Hepatocyte (in vitro differentiated cells): ENCODE measurements at regions not wholly inside any gene's neighbourhood (a gene's known extent, or its start where the extent isn't known, plus 50 kb on each side); places are given as distances from the start of the nearest gene placed in this dataset.

Experiments
- DNase-seq: peaks from one replicate; pipeline ENCODE4 v3.0.0-alpha.2; 2016; ENCODE audit warnings: low spot score
- H2AFZ ChIP-seq: fragments of 200-600 bp; sonication (generic); 2 replicates; pipeline ENCODE4 v1.6.0; 2016; ENCODE audit warnings: antibody characterized with exemption, mild to moderate bottlenecking
- H3K27ac ChIP-seq: fragments of 200-600 bp; sonication (generic); 2 replicates; pipeline ENCODE4 v1.5.1; 2016; ENCODE audit warnings: mild to moderate bottlenecking
- H3K27me3 ChIP-seq: fragments of 200-600 bp; sonication (generic); 2 replicates; pipeline ENCODE4 v1.6.1; 2016
- H3K36me3 ChIP-seq: fragments of 200-600 bp; sonication (generic); replicated peaks from 2 replicates; pipeline ENCODE4 v1.5.1; 2016; ENCODE audit warnings: low read depth; ENCODE audit not compliant: insufficient read depth
- H3K4me1 ChIP-seq: fragments of 200-600 bp; sonication (generic); 2 replicates; pipeline ENCODE4 v1.5.1; 2016; ENCODE audit warnings: mild to moderate bottlenecking, moderate library complexity; ENCODE audit not compliant: insufficient read depth
- H3K4me2 ChIP-seq: fragments of 200-600 bp; sonication (generic); 2 replicates; pipeline ENCODE4 v1.6.0; 2016
- H3K4me3 ChIP-seq: fragments of 200-600 bp; sonication (generic); 2 replicates; pipeline ENCODE4 v1.5.1; 2016; ENCODE audit warnings: mild to moderate bottlenecking
- H3K79me2 ChIP-seq: fragments of 200-600 bp; sonication (generic); 2 replicates; pipeline ENCODE4 v1.6.0; 2017; ENCODE audit warnings: mild to moderate bottlenecking
- H3K9me2 ChIP-seq: fragments of 200-600 bp; sonication (generic); replicated peaks from 2 replicates; pipeline ENCODE4 v1.6.0; 2017; ENCODE audit warnings: mild to moderate bottlenecking; ENCODE audit not compliant: insufficient read depth
- H3K9me3 ChIP-seq: fragments of 200-600 bp; sonication (generic); 2 replicates; pipeline ENCODE4 v1.5.1; 2016; ENCODE audit warnings: low read depth, mild to moderate bottlenecking
- H4K20me1 ChIP-seq: fragments of 200-600 bp; sonication (generic); 2 replicates; pipeline ENCODE4 v1.6.0; 2016; ENCODE audit warnings: mild to moderate bottlenecking; ENCODE audit not compliant: insufficient read depth, poor library complexity, severe bottlenecking
- CTCF ChIP-seq: fragments of 200-600 bp; sonication (generic); IDR thresholded peaks from 2 replicates; pipeline ENCODE4 v1.5.1; 2016; ENCODE audit warnings: antibody characterized with exemption, mild to moderate bottlenecking; ENCODE audit not compliant: poor library complexity
- EZH2 ChIP-seq: fragments of 200-600 bp; sonication (generic); IDR thresholded peaks from 2 replicates; pipeline ENCODE4 v1.6.1; 2016; ENCODE audit warnings: antibody characterized with exemption, mild to moderate bottlenecking, borderline replicate concordance
- EZH2phosphoT487 ChIP-seq: fragments of 200-600 bp; sonication (generic); IDR thresholded peaks from one replicate; pipeline ENCODE4 v1.6.1; 2018; ENCODE audit warnings: antibody characterized with exemption, mild to moderate bottlenecking, low read depth, moderate library complexity; ENCODE audit not compliant: unreplicated experiment, severe bottlenecking
- WGBS: methylation state at CpG from one replicate; pipeline ENCODE4 v1.1.6; 2016; ENCODE audit warnings: low lambda C conversion rate; ENCODE audit errors: missing lambda C conversion rate; 5-methylcytosine and 5-hydroxymethylcytosine counted together

- H2AFZ ChIP-seq: no peak overlapping the region
- no peak for TF ChIP-seq EZH2
- TF ChIP-seq CTCF: no peak
- TF ChIP-seq EZH2phosphoT487: no peak
Observed at GRCh38 chr12:82209533-82209932, 148.7 kb downstream of the CCDC59 start.

GRCh38 chr12:82207556-82207955 lies 150.6 kb downstream of the CCDC59 start:
- no peaks in the 10 kb centered on the region for H3K27me3 ChIP-seq
- H2AFZ ChIP-seq: no peak overlapping the region
- H3K4me3 ChIP-seq: no peak overlapping the region
- H4K20me1 ChIP-seq: no peaks in the 10 kb centered on the region
- H3K79me2 ChIP-seq: no peaks in the 10 kb centered on the region
- H3K4me1 ChIP-seq: no peaks in the 10 kb centered on the region
- no peaks in the 10 kb centered on the region for H3K9me2 ChIP-seq
- H3K36me3 ChIP-seq: no peaks in the 10 kb centered on the region
- H3K27ac ChIP-seq: no peak overlapping the region
- no peaks in the 10 kb centered on the region for H3K9me3 ChIP-seq
- no peak overlapping the region for H3K4me2 ChIP-seq
- TF ChIP-seq EZH2 (no peak), CTCF (no peak), EZH2phosphoT487 (no peak)
- no peak for DNase-seq

More at GRCh38 chr12:82209533-82209932, 148.7 kb downstream of the CCDC59 start:
- H3K27me3 ChIP-seq: no peaks in the 10 kb centered on the region
- 92% methylated on average over 9 of the region's 9 CpGs for WGBS
- no peak overlapping the region for H3K4me3 ChIP-seq
- no peaks in the 10 kb centered on the region for H3K36me3 ChIP-seq
- H3K79me2 ChIP-seq: no peaks in the 10 kb centered on the region
- H3K27ac ChIP-seq: no peak overlapping the region
- H4K20me1 ChIP-seq: no peaks in the 10 kb centered on the region
- DNase-seq: no peak
- H3K9me2 ChIP-seq: no peaks in the 10 kb centered on the region
- no peak overlapping the region for H3K4me2 ChIP-seq
- no peaks in the 10 kb centered on the region for H3K4me1 ChIP-seq
- H3K9me3 ChIP-seq: no peaks in the 10 kb centered on the region

GRCh38 chr12:82203086-82203485 lies 155.1 kb downstream of the CCDC59 start:
- H3K36me3 ChIP-seq: no peaks in the 10 kb centered on the region
- DNase-seq: no peak
- no peak overlapping the region for H3K27ac ChIP-seq
- no peaks in the 10 kb centered on the region for H4K20me1 ChIP-seq
- WGBS: 81% methylated on average over 4 of the region's 4 CpGs
- H3K27me3 ChIP-seq: no peaks in the 10 kb centered on the region
- H3K79me2 ChIP-seq: no peaks in the 10 kb centered on the region
- no peak overlapping the region for H3K4me3 ChIP-seq
- TF ChIP-seq EZH2phosphoT487 (no peak), CTCF (no peak), EZH2 (no peak)
- no peaks in the 10 kb centered on the region for H3K4me1 ChIP-seq
- H3K4me2 ChIP-seq: no peak overlapping the region
- H2AFZ ChIP-seq: no peak overlapping the region
- H3K9me3 ChIP-seq: no peaks in the 10 kb centered on the region
- no peaks in the 10 kb centered on the region for H3K9me2 ChIP-seq

- WGBS: 95% methylated on average over 2 of the region's 2 CpGs
Observed at GRCh38 chr12:82187595-82187994, 170.6 kb downstream of the CCDC59 start.

More at GRCh38 chr12:82187595-82187994, 170.6 kb downstream of the CCDC59 start:
- no peaks in the 10 kb centered on the region for H3K9me3 ChIP-seq
- no peaks in the 10 kb centered on the region for H3K9me2 ChIP-seq
- no peaks in the 10 kb centered on the region for H3K79me2 ChIP-seq
- H3K36me3 ChIP-seq: no peaks in the 10 kb centered on the region
- no peak overlapping the region for H2AFZ ChIP-seq
- no peak overlapping the region for H3K4me2 ChIP-seq
- no peaks in the 10 kb centered on the region for H4K20me1 ChIP-seq
- no peak overlapping the region for H3K4me3 ChIP-seq
- H3K4me1 ChIP-seq: no peaks in the 10 kb centered on the region
- TF ChIP-seq EZH2: no peak
- TF ChIP-seq EZH2phosphoT487: no peak
- no peak for TF ChIP-seq CTCF
- H3K27ac ChIP-seq: no peak overlapping the region
- no peaks in the 10 kb centered on the region for H3K27me3 ChIP-seq
- no peak for DNase-seq
